IPS-20b (cell line): ENCODE measurements at regions not wholly inside any gene's neighbourhood (a gene's known extent, or its start where the extent isn't known, plus 50 kb on each side); places are given as distances from the start of the nearest gene placed in this dataset.
A peak's percentile ranks its signal among the peaks of the same experiment; 100 is the strongest.

Source experiments
- H3K27ac ChIP-seq: one replicate; pipeline ENCODE4 v1.5.1; 2013; ENCODE audit warnings: low read length
- H3K27me3 ChIP-seq: 2 replicates; pipeline ENCODE4 v1.6.1; 2013; ENCODE audit warnings: mild to moderate bottlenecking, low read length, inconsistent platforms; ENCODE audit not compliant: insufficient read depth
- H3K36me3 ChIP-seq: 2 replicates; pipeline ENCODE4 v1.6.1; 2013; ENCODE audit warnings: low read depth, mild to moderate bottlenecking, inconsistent platforms, low read length, moderate library complexity; ENCODE audit not compliant: insufficient read depth
- H3K4me1 ChIP-seq: 2 replicates; pipeline ENCODE4 v1.6.1; 2013; ENCODE audit warnings: mild to moderate bottlenecking, control low read depth, inconsistent platforms, low read length, moderate library complexity; ENCODE audit not compliant: insufficient read depth
- H3K4me3 ChIP-seq: 2 replicates; pipeline ENCODE4 v1.5.1; 2013; ENCODE audit warnings: mild to moderate bottlenecking, low read length, inconsistent platforms
- H3K9ac ChIP-seq: 2 replicates; pipeline ENCODE4 v1.6.1; 2013; ENCODE audit warnings: low read depth, mild to moderate bottlenecking, inconsistent platforms, low read length, moderate library complexity
- H3K9me3 ChIP-seq: 2 replicates; pipeline ENCODE4 v1.6.1; 2013; ENCODE audit warnings: mild to moderate bottlenecking, low read depth, low read length, inconsistent platforms; ENCODE audit not compliant: insufficient read depth

- no peaks in the 10 kb centered on the region for H3K36me3 ChIP-seq
- peaks cover 8% of the 10 kb centered on the region for H3K4me1 ChIP-seq
- no peaks in the 10 kb centered on the region for H3K27me3 ChIP-seq
- H3K4me3 ChIP-seq: no peak overlapping the region
- no peak overlapping the region for H3K27ac ChIP-seq
- H3K9ac ChIP-seq: no peak overlapping the region
- H3K9me3 ChIP-seq: no peaks in the 10 kb centered on the region
Measured at GRCh38 chr2:164384434-164384833, 236.8 kb downstream of the GRB14 start.

DNA sequence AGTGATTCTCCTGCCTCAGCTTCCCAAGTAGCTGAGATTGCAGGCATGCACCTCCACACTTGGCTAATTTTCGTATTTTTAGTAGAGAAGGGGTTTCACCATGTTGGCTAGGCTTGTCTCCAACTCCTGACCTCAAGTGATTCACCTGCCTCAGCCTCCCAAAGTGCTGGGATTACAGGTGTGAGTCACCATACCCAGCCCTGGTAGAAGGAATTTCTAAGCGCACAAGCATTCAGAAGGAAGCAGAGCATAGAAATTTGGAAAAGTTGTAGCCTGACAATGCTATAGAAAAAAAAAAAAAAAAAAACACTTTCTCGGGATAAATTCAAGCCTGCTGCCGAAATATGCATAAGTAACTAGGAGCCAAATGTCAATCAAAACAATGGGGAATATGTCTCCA, 249.4 kb downstream of the GRB14 start:
- Histone ChIP-seq H3K9me3 (peaks cover 11% of the 10 kb centered on the region), H3K27me3 (no peaks in the 10 kb centered on the region), H3K36me3 (no peaks in the 10 kb centered on the region), H3K4me1 (no peaks in the 10 kb centered on the region), H3K9ac (no peak overlapping the region), H3K27ac (no peak overlapping the region), H3K4me3 (no peak overlapping the region)

GRCh38 chr2:164369366-164369765, 251.9 kb downstream of the GRB14 start:
- Histone ChIP-seq H3K36me3 (no peaks in the 10 kb centered on the region), H3K9me3 (peaks cover 11% of the 10 kb centered on the region), H3K9ac (no peak overlapping the region), H3K4me1 (no peaks in the 10 kb centered on the region), H3K4me3 (no peak overlapping the region), H3K27ac (no peak overlapping the region), H3K27me3 (no peaks in the 10 kb centered on the region)

- H3K27ac ChIP-seq: no peak overlapping the region
- H3K9me3 ChIP-seq: peaks cover 11% of the 10 kb centered on the region
- no peak overlapping the region for H3K4me3 ChIP-seq
- H3K27me3 ChIP-seq: no peaks in the 10 kb centered on the region
- no peak overlapping the region for H3K9ac ChIP-seq
- H3K4me1 ChIP-seq: no peaks in the 10 kb centered on the region
- no peaks in the 10 kb centered on the region for H3K36me3 ChIP-seq
Measured at GRCh38 chr2:164368896-164369295, 252.4 kb downstream of the GRB14 start.

DNA sequence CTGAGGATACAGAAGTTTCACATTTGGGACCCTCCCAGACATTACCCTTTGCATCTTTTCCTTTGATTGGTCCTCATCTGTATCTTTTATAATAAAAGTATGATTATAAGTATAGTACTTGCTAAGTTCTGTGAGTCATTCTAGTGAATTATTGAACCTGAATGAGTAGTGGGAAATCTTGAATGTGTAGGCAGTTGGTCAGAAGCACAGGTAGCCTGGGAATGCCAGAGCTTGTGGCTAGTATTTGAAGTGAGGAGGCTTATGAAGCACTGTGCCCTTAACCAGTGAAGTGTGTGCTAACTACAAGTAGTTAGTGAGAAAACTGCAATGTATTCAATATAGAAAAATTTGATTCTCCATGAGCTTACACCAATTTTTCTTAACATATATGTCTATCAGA, 257.6 kb downstream of the GRB14 start:
- H3K4me1 ChIP-seq: no peaks in the 10 kb centered on the region
- no peak overlapping the region for H3K27ac ChIP-seq
- no peak overlapping the region for H3K9ac ChIP-seq
- H3K9me3 ChIP-seq: no peaks in the 10 kb centered on the region
- no peaks in the 10 kb centered on the region for H3K27me3 ChIP-seq
- no peaks in the 10 kb centered on the region for H3K36me3 ChIP-seq
- H3K4me3 ChIP-seq: no peak overlapping the region

DNA sequence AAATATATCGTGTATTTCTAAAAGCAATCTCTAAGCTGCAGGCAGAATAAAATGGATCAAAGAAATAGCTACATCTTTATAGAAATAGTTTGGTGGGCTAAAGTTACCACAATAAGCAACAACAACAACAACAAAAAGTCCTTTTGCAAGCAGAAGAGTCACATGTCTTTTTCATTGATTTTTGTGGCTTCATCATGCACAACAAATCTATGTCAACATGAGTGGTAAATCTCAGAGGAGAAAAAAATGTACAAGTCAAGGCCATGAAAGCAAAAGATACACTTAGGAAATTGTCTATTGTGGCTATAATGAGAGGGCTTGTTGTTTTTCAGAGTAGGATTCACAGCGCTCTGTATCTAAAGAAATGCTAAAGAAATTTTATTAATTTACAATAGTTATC, 269.7 kb downstream of the GRB14 start:
- no peak overlapping the region for H3K9ac ChIP-seq
- no peaks in the 10 kb centered on the region for H3K27me3 ChIP-seq
- H3K36me3 ChIP-seq: no peaks in the 10 kb centered on the region
- no peaks in the 10 kb centered on the region for H3K9me3 ChIP-seq
- no peak overlapping the region for H3K27ac ChIP-seq
- H3K4me3 ChIP-seq: no peak overlapping the region
- no peaks in the 10 kb centered on the region for H3K4me1 ChIP-seq

DNA sequence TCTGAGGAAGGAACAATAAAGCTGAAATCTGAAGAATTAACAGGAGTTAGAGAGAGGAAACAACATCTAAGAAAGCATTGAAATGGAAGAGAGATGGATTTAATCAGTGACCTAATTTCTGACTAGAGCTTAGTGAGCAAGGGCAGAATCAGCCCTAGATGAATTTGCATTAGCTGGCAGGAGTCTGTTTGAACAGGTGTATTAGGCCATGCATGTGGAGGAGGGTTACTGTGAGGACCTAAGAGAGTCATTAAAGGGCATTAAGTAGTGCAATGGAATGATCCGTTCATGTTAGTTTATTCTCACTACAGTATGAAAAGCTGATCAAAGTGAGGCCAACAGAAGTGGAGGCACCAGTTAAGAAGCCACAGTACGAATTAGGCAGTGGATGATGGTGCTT, 285.3 kb downstream of the GRB14 start:
- Histone ChIP-seq H3K27me3 (no peaks in the 10 kb centered on the region), H3K27ac (no peak overlapping the region), H3K36me3 (no peaks in the 10 kb centered on the region), H3K9ac (no peak overlapping the region), H3K4me1 (peaks cover 12% of the 10 kb centered on the region), H3K4me3 (no peak overlapping the region), H3K9me3 (no peaks in the 10 kb centered on the region)

DNA sequence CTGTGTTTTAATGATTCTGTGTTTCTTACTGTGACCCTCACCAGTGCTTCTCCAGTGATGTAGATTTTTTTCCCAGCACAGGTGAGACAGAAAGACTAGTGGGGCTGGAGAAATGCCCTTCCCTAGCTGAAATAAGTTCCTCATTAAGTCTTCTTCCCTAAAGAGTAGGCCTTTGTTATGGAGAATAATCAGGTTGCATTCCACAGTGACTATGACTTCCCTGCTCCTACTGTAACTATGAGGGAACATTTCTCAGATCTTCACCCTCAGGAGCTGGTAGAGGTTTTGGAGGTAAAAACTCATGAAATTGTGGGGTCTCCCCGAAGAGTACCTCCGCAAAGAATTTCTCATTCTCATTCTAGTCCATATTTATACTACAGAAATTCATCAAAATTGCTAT, 286.2 kb downstream of the GRB14 start:
- H3K9me3 ChIP-seq: no peaks in the 10 kb centered on the region
- H3K4me3 ChIP-seq: peak overlapping the region; percentile 27; the same call in 1 of the 2 replicates
- H3K4me1 ChIP-seq: peaks cover 12% of the 10 kb centered on the region
- H3K9ac ChIP-seq: no peak overlapping the region
- no peak overlapping the region for H3K27ac ChIP-seq
- H3K27me3 ChIP-seq: no peaks in the 10 kb centered on the region
- no peaks in the 10 kb centered on the region for H3K36me3 ChIP-seq

- H3K4me3 ChIP-seq: no peak overlapping the region
- no peaks in the 10 kb centered on the region for H3K27me3 ChIP-seq
- no peak overlapping the region for H3K9ac ChIP-seq
- no peaks in the 10 kb centered on the region for H3K9me3 ChIP-seq
- H3K36me3 ChIP-seq: no peaks in the 10 kb centered on the region
- no peak overlapping the region for H3K27ac ChIP-seq
- H3K4me1 ChIP-seq: no peaks in the 10 kb centered on the region
Measured at GRCh38 chr2:164328310-164328709, 293.0 kb downstream of the GRB14 start.

GRCh38 chr2:164323978-164324377, 297.3 kb downstream of the GRB14 start:
- Histone ChIP-seq H3K4me3 (no peak overlapping the region), H3K27ac (no peak overlapping the region), H3K4me1 (no peaks in the 10 kb centered on the region), H3K27me3 (no peaks in the 10 kb centered on the region), H3K9me3 (no peaks in the 10 kb centered on the region), H3K36me3 (no peaks in the 10 kb centered on the region), H3K9ac (no peak overlapping the region)

DNA sequence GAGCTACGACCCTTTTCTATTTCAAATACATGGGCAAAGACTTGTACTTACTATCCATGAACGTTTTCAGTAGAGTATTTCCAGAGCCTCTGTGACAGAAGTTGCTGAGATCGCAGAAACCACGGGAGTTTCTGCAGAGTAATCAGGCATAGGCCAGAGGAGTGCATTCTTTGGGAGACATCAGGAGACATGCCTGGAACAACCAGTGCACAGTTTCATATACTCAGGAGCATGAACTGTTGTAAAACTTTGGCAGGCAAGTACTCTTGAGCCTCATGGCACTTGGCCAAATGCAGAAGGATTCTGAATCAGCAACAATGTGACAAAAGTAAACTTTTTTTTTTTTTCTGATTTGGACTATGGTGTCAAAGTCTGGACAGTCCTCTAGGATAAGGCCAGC, 307.1 kb downstream of the GRB14 start:
- H3K9ac ChIP-seq: no peak overlapping the region
- H3K36me3 ChIP-seq: no peaks in the 10 kb centered on the region
- no peak overlapping the region for H3K27ac ChIP-seq

GRCh38 chr2:164306872-164307271, 314.4 kb downstream of the GRB14 start:
- Histone ChIP-seq H3K9me3 (no peaks in the 10 kb centered on the region), H3K27me3 (no peaks in the 10 kb centered on the region), H3K4me1 (peaks cover 10% of the 10 kb centered on the region; the same call in 1 of the 2 replicates)

More for the DNA sequence above, 307.1 kb downstream of the GRB14 start:
- Histone ChIP-seq H3K9me3 (no peaks in the 10 kb centered on the region), H3K4me3 (no peak overlapping the region), H3K4me1 (no peaks in the 10 kb centered on the region), H3K27me3 (no peaks in the 10 kb centered on the region)

DNA sequence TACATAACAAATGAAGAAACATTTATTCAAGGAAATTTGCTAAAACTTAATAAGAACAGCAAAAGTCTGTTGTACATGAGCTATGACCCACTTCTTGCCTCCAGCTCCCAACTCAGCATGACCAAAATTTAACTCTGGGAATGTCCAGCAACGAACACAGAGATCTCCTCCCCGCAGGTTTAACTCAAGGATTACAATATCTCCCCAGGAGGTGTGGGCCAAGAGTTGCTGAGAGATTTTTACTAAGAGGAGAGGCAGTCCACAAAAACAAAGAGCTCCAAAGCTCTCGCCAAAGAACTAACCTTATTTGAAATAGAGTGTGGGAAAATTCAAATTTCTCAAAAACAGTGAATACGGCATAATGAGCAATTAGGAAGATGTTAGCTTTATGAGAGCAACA, 318.5 kb downstream of the GRB14 start:
- Histone ChIP-seq H3K4me3 (peak overlapping the region; percentile 11; the same call in 1 of the 2 replicates), H3K27me3 (no peaks in the 10 kb centered on the region), H3K36me3 (no peaks in the 10 kb centered on the region), H3K9me3 (no peaks in the 10 kb centered on the region), H3K9ac (peak overlapping the region; percentile 14; the same call in 1 of the 2 replicates), H3K27ac (no peak overlapping the region), H3K4me1 (peaks cover 10% of the 10 kb centered on the region; the same call in 1 of the 2 replicates)

More at GRCh38 chr2:164306872-164307271, 314.4 kb downstream of the GRB14 start:
- Histone ChIP-seq H3K9ac (no peak overlapping the region), H3K36me3 (no peaks in the 10 kb centered on the region), H3K27ac (no peak overlapping the region), H3K4me3 (no peak overlapping the region)
